HG03521 (cell line): ENCODE measurements at regions not wholly inside any gene's neighbourhood (a gene's known extent, or its start where the extent isn't known, plus 50 kb on each side); places are given as distances from the start of the nearest gene placed in this dataset.
"Not testable (repeated sequence)": the region's sequence is repeated elsewhere in the genome, so short reads cannot be mapped to it uniquely, and the experiment has no call there.

Source experiments
- ATAC-seq: cut with Tn5 transposase; IDR thresholded peaks from one replicate; pipeline ENCODE4 v1.9.1; 2021; ENCODE audit warnings: mild to moderate bottlenecking, moderate library complexity; ENCODE audit not compliant: unreplicated experiment

DNA sequence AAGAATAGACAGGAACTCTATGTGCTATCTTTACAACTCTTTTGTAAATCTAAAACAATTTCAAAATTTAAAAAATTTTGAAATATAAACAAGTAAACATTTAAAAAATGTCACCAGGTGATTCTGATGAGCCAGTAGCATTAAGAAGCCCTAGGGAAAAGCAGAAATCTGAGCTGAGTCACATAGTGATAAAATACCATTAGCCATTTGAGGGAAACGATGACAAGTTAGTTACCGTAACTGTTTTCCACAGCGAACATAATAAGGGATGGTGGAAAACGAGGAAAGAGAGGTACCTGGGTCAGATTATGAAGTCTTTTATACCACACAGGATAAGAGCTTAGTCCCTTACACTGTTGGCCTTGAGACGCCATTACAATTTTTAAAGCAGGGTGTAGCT, 55.5 kb downstream of the PRR15 start:
- no peak for ATAC-seq

GRCh38 chr7:29619848-29620555, 56.4 kb downstream of the PRR15 start:
- ATAC-seq: no peak

DNA sequence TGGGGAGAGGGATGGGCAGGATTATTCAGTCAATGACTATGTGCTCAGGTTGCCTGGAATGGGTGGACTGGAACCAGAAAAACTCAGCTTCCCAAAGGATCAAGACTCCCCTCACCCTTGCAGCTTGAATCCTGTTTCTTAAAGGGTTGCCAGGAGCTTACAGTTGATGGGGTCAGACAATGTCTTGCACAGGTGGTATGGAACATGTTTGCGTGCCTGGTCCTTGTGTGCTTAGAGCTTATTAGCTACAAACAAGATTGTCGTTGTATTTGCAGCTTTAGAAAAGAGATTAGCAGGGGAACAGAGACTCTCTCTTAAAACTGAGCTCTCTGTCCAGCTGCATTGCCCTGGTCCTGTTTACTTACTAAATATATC, 56.9 kb downstream of the PRR15 start:
- no peak for ATAC-seq

DNA sequence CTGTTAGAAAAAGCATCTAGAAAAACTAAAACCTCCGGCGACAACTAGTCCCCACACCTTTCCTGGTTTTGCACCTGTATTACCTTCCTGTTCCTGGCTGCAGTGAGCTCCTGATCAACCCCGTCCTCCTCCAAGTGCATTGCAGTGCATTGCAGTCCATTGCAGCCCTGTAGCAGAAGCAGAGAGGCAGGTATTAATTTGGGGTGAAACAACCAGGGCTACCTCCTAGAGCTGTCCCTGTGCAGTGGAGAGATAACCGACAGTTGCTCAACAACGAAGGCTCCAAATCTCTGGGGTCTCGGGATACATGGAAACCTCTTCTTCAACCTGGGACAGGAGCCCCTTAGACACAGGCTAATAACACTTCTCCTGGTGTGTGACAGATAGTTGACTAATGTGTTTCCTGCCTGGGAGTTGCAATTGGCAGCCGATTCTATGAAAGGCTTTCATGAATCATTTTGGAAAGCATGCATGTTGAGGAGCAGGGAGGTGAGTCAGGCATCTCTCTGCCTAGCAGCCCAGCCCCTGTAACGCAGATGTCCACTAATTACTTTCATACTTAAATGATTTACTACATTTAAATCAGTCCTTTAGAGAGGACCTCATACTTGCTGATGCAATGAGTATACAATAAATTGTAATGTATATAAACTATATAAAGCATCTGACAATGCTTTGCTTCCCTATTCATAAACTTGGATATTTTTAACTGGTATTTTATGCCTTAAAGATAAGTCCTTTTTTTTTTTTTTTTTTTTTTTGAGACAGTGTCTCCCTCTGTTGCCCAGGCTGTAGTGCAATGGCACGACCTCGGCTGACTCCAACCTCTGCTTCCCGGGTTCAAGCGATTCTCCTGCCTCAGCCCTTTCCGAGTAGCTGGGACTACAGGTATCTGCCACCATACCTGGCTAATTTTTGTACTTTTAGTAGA, 59.0 kb downstream of the PRR15 start:
- no peak for ATAC-seq

DNA sequence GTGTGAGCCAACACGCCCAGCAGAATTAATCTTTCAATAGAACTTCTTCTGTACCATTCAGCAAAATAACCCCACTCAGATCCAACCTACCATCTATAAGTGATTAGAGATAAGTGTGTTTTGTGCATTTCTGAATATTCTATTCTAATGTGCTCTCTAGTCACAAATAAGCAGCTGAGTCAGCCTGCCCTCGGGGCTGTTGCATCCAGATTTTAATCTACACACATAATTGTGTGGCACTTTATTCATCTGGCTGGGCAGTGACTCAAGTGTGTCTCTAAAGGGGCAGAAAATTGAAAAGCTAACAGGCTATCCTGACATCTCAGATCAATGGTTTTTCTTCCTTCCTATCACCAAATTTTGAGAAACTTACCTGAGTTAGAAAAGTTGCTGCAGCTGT, 60.3 kb downstream of the PRR15 start:
- no peak for ATAC-seq

- no peak for ATAC-seq
These were observed 63.1 kb downstream of the PRR15 start for GRCh38 chr7:29626730-29627129.

DNA sequence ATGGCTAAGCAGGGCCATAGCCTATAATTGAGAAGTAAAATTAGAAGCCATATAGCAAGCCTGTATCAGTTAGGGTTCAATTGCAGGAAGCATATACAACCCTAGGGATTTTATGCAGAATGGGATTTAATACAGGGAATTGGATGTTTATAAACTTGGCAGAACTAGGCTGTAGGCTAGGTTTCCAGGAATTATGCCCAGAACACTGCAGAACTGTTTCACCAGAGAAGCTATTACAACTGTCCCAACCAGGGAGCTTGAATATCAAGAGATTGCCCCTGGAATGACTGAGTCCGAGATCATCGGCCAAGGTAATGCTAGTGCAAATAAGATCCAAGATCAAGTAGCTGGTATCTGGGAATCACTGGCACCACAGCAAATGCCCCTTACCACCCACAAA, 64.0 kb downstream of the PRR15 start:
- no peak for ATAC-seq

- ATAC-seq: no peak
These were observed 65.9 kb downstream of the PRR15 start for GRCh38 chr7:29629507-29629906.

DNA sequence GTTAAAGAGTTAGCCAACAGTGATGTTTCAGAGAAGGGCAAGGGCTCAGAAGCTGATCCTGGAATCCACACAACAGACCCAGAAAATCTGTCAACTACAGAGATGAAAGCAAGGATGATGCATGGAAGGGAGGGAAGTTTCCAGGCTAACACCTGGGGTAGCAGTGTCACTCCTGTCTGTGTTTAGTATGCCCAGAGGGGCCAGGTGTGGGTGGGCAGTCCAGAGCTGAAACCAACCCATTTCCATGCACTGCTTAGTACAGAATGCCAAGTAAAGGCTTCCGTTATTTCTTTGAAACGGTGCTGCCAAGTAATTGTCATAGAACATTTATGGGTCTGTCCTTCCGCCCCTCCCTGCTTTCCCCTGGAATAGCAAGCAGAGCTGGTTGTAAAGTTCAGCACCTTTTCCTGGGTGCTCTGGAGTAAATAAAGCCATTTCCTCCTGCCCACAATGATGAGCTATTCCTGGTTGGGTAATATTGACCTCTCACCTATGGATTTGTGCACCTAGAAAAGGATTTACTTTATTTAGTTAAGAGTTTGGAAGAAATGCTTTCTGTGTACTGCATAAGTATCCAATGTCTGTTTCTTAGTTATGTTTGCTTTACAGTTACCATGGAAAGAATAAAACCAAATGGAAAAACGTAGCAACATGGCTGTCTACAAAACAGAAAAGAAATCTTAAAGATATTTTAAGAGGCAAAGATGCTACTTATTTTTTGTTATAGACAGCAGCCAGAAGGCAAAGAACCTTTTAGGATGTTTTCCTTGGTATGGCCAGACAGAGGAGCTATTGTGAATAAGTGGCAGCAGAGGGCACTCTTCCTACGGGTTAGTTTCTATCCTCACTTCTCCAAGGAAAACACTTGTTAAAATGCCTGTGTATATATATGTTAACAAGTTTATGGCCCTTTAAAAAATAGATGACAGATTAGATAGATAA, 71.7 kb downstream of the PRR15 start:
- not testable (repeated sequence) for ATAC-seq

DNA sequence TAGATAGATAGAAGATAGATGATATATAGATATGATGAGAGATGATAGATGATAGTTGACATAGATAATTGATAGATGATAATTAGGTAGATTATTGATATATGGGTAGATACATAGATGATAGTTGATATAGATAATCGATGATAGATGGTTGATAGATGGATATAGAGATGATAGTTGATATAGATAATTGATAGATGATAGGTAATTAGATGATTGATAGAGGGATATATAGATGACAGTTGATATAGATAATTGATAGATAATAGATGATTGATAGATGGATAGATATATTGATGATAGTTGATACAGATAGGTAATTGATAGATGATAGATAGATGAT, 72.3 kb downstream of the PRR15 start:
- no peak for ATAC-seq

- ATAC-seq: no peak
These were observed 73.7 kb downstream of the PRR15 start for GRCh38 chr7:29637374-29637773.

DNA sequence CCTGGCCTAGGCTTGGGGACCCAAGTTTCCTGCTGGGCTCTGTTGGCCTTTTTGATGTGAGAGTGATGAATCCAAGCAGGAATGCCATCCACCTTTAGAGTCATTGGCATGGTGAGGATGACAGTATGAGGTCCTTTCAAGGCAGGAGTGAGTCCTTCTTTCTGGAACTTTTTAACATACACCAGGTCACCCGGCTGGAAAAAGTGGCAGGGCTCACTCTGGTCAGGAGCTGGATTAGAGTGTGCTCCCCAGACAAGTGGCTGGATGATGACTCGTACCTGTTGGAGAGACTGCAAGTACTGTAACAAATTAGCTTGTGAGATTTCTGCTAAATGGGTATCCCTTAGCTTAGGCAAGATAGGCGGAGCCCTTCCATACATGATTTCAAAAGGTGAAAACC, 75.2 kb downstream of the PRR15 start:
- not testable (repeated sequence) for ATAC-seq

GRCh38 chr7:29639386-29639785, 75.8 kb downstream of the PRR15 start:
- no peak for ATAC-seq

DNA sequence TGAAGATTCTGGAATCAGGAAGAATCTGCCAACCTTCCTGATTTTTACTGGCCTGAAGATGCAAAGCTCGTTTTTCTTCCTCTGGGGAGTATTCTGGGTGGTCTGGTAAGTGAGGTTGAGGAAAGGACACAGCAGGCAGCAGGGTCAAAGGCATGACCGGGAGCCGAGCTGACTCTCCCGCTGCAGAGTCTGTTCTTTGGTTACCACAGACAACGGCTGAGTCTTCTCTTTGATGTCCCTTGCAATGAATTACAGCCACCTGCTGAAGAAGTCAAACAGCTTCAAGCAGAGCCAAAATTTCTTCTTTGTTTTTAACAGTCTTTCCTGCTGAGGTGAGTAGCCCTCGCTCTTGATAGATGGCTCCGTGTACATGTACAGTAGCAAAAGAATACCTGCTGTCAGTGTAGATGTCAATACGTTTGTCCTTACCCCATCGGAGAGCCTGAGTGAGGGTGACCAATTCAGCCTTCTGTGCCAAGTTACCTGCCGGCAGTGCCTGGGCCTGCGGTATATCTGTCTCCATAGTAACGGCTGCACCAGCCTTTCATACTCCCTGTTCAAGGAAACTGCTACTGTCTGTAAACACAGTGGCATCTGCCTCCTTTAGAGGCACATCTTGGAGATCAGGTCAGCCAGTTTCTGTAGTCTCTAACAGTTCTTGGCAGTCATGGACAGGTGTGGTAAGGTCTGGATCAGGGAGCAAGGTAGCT, 76.4 kb downstream of the PRR15 start:
- no peak for ATAC-seq

DNA sequence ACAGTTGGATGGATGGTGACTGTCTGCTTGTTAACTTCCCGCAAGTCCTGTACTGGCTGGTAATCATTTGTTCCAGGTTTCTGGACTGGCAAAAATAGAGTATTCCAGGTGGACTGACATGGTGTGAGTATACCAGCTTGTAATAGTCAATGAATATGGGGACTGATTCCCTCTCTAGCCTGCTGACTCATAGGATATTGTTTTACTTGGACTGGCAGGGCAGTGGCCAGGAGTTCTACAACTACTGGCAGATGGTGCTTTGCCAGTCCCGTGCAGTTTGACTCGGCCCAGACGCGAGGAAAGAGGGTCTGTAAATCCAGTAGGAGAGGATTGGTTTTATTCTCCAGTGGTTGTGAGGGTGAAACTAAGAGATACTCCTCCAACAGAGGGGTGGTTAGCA, 78.0 kb downstream of the PRR15 start:
- no peak for ATAC-seq

DNA sequence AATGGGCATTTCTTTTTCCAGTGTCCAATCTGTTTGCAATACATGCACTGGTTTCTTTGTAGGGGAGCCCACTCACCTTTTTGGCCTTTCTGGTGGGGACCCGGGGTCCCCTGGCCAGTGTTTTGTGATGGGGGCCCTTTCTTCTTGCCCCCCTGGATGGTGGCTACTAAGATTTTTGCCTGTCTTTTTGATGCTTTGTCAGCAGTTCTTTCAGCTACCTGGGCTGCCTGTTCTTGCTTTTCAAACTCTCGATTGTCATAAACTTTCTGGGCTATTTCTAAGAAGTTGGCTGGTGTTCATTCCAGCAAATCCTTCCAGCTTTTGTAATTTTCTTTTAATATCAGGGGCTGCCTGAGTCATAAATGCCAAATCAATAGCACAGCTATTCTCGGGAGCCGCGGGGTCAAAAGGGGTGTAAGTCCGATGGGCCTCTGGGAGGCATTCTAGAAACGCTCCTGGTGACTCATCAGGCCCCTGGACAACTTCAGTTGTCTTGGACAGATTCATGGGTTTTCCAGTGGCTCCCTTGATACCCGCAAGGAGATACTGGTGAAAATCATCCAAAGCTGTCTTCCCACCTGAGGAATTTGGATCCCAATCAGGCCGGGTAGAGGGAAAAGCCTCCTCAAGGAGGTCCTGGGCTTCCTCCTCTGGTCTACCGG, 79.0 kb downstream of the PRR15 start:
- ATAC-seq: no peak

DNA sequence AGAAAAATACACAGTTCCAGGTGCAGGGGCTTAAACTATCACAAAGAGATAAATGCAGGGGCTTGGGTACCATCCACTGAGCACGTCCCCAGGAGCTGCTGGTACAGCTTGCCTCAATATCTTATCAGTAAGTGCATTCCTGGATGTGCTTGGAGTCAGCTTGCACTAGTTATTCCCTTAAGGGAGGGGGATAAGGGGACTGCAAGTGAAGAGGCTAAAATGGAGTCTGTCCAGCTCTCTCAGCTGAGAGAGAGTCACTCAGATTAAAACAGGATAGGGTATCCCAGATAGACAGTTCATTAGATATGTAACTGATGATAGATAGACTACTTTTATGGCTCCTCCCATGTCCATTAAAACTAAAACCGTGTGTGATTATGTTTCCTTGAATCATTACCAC, 82.5 kb downstream of the PRR15 start:
- not testable (repeated sequence) for ATAC-seq

GRCh38 chr7:29647020-29647654, 83.5 kb downstream of the PRR15 start:
- no peak for ATAC-seq

- ATAC-seq: not testable (repeated sequence)
These were observed 84.1 kb downstream of the PRR15 start for GRCh38 chr7:29647691-29648210.
